RWPE1 (cell line): ENCODE measurements at regions not wholly inside any gene's neighbourhood (a gene's known extent, or its start where the extent isn't known, plus 50 kb on each side); places are given as distances from the start of the nearest gene placed in this dataset.

Source experiments
- CTCF ChIA-PET: fragments of 350-600 bp; sonication (Branson Sonifier 250); formaldehyde crosslinking; extraction: SDS; loops from one replicate; lab custom pipeline; 2021; lab: Yijun Ruan, JAX
- POLR2A ChIA-PET: fragments of 400-600 bp; formaldehyde crosslinking; extraction: SDS; loops from one replicate; lab custom pipeline; 2020; ENCODE audit warnings: antibody characterized with exemption; ENCODE audit not compliant: low non-redundant PET; lab: Yijun Ruan, JAX
- DNase-seq: peaks from one replicate; pipeline ENCODE4 v3.0.0; 2012; ENCODE audit warnings: low spot score
- H3K27ac ChIP-seq: fragments of 450-650 bp; 2 replicates; pipeline ENCODE4 v1.5.1; 2017
- TF ChIP-seq, protein P1 (sequence below): fragments of 450-650 bp; conservative IDR thresholded peaks from 2 replicates; pipeline ENCODE4 v1.5.1; 2017; ENCODE audit warnings: low read depth, mild to moderate bottlenecking

DNA sequence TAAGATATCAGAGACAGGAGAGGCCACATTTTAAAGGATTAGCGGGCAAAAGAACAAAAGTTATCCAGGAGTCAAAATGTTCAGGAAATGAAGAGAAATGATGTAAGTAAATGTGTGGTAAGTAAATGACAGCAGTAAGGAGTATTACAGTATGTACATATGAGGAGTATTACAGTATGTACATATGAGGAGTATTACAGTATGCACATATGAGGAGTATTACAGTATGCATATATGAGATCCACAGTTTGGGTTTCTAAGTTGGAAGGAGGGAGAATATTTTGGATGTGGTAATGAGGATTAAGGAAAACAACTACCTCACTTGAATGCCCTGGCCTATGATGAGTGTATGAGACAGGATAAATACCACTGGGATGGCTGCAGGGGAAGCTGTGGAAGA is 192.4 kb upstream of the DGKB start:
- no peak for DNase-seq
- POLR2A ChIA-PET = no interaction called here
- H3K27ac ChIP-seq = no peak overlapping the region
- CTCF ChIA-PET = interaction anchor here (0.6 to 0.7 kb wide), 2 partner anchors 14 to 21 kb away, joined by 3 to 5 read pairs; no protein-coding TSS in a partner anchor
- TF ChIP-seq, protein P1, sequence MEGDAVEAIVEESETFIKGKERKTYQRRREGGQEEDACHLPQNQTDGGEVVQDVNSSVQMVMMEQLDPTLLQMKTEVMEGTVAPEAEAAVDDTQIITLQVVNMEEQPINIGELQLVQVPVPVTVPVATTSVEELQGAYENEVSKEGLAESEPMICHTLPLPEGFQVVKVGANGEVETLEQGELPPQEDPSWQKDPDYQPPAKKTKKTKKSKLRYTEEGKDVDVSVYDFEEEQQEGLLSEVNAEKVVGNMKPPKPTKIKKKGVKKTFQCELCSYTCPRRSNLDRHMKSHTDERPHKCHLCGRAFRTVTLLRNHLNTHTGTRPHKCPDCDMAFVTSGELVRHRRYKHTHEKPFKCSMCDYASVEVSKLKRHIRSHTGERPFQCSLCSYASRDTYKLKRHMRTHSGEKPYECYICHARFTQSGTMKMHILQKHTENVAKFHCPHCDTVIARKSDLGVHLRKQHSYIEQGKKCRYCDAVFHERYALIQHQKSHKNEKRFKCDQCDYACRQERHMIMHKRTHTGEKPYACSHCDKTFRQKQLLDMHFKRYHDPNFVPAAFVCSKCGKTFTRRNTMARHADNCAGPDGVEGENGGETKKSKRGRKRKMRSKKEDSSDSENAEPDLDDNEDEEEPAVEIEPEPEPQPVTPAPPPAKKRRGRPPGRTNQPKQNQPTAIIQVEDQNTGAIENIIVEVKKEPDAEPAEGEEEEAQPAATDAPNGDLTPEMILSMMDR = no peak

DNA sequence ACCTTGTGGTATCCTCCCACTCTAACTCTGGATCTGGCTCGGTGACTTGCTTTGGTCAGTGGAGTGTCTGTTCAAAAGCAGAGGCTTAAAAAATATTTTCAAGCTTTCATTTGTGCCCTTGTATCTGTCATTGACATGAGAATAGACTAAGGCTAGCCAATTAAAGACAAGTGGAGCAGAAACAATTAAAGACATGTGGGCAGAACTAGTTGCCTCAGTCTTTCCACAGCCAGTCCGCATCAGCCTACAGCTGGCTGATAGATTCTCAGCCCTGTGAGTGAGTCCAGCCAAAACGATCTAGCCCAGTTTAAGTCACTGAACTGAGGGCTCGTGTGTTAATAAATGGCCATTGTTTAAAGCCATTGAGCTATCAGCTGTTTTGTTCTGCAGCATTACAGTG is 185.2 kb upstream of the DGKB start:
- ChIA-PET POLR2A (no interaction called here), CTCF (no interaction called here)
- H3K27ac ChIP-seq = no peak overlapping the region

DNA sequence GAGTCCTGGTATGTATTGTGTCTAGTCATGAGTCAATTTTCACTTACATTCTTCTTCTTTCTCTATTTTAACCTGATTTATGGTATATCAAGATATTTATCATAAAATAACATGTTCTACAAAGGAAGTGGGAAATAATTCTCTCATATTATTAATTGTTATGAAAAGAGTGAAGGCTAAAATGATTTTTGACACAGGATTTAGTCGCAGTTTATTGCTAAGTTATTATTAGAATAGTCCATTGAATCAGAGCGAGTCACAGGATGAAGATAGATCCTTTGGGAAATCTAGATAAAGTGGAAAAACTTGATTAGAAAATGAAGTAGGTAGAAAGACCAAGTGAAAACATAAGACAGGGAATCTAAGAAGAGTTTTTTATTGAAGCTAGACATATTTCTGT is 184.3 kb upstream of the DGKB start:
- TF ChIP-seq, protein P1 = no peak

More for the DNA sequence above, 185.2 kb upstream of the DGKB start:
- no peak for DNase-seq
- TF ChIP-seq, protein P1 = no peak

DNA sequence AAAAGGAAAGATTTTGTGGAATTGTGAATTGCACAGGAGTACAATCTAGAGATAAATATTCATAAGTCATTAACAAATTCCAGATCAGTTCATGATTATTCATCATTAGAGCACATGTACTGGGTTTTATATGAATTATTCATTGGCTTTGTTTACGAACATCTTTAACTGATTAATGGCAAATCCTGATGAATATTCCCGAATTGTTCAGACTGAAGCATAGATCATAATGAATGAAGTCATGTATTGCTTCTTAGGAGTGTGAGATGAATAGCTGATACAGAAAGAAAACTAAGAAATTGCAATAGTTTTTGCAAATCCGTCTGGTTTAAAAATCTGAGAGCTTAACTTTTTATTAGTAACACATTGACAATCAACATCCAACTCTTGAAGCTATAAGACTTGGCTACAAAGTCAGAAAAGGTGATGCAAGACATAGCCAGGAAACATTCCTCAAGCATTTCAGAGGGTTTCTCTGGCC is 183.6 kb upstream of the DGKB start:
- H3K27ac ChIP-seq = no peak overlapping the region
- DNase-seq = no peak
- ChIA-PET POLR2A (no interaction called here), CTCF (no interaction called here)
- TF ChIP-seq, protein P1 = no peak

More for the DNA sequence above, 184.3 kb upstream of the DGKB start:
- no peak overlapping the region for H3K27ac ChIP-seq
- ChIA-PET CTCF (interaction anchor here (0.8 kb wide), 1 partner anchor 47 kb away, joined by 3 read pairs; no protein-coding TSS in a partner anchor), POLR2A (no interaction called here)
- DNase-seq = no peak

DNA sequence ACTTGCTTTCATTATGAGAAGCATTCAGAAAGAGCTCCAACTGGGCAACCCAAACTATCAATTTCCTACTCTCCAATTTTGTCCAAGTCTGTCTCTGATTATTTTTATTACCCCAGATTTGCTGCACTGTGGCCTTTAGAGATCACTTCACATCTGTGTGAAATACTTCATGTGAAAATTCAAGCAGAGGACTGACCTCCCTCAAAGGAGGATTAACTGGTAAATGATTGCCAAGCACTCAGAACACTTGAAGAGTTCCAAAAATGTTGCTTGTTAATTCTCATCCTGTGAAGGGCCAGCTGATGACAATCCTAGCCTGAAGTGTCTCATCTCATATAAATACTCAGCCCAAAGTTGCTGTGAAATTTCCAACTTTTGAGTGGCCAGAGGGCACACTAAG is 182.8 kb upstream of the DGKB start:
- TF ChIP-seq, protein P1 = no peak
- H3K27ac ChIP-seq = no peak overlapping the region
- ChIA-PET POLR2A (no interaction called here), CTCF (no interaction called here)
- DNase-seq = no peak

DNA sequence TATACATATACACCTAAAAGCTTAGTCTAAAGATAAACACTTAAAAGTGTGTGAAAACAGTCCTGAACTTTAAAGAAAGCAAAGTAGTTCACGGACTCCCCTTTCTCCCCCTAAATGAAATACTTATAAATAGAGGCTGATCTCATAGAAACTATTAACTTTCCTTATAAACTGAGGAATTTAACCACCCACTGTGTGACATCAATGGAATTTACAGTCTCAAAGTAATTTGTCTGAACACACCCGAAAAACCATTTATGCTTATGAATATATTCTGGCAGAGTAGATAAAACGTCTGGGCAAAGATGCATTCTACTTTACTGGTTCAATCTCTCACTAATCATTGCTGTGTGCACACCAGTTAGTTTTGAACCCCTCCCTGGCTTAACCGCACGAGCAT is 181.8 kb upstream of the DGKB start:
- ChIA-PET CTCF (no interaction called here), POLR2A (no interaction called here)
- no peak overlapping the region for H3K27ac ChIP-seq
- TF ChIP-seq, protein P1 = no peak
- no peak for DNase-seq
